ENCODE measurements at regions not wholly inside any gene's neighbourhood (a gene's known extent, or its start where the extent isn't known, plus 50 kb on each side); places are given as distances from the start of the nearest gene placed in this dataset.

- Histone ChIP-seq H3K9me3 (ENCODE audit: control insufficient read depth in 2 of 2, low read length in 2 of 2) (no peaks in the 10 kb centered on the region), H3K4me3 (ENCODE audit: low read depth, low read length) (no peak overlapping the region), H3K27me3 (ENCODE audit: control insufficient read depth, insufficient read depth, low read length) (no peaks in the 10 kb centered on the region), H3K36me3 (ENCODE audit: control insufficient read depth, insufficient read depth, low read length) (no peaks in the 10 kb centered on the region), H3K4me1 (ENCODE audit: control insufficient read depth, insufficient read depth, low read length, poor library complexity, severe bottlenecking) (no peaks in the 10 kb centered on the region), H3K27ac (ENCODE audit: insufficient read depth, low read length, poor library complexity, severe bottlenecking) (no peak overlapping the region)
- DNase-seq (no peak), ATAC-seq (ENCODE audit: low read depth in 2 of 2) (no peak)
- Mint-ChIP-seq H3K27ac (no peak overlapping the region), H3K36me3 (no peaks in the 10 kb centered on the region), H3K9me3 (peaks cover 0 to 6% (median 0%) of the 10 kb centered on the region in 7 donors), H3K4me3 (no peak overlapping the region), H3K27me3 (peaks cover 11% of the 10 kb centered on the region), H3K4me1 (no peaks in the 10 kb centered on the region)
Measured at GRCh38 chr9:117494401-117495090, 79.7 kb upstream of the ASTN2 start.

GRCh38 chr9:117492476-117492875 lies 77.6 kb upstream of the ASTN2 start:
- Mint-ChIP-seq H3K27ac (no peak overlapping the region), H3K9me3 (peaks cover 0 to 6% (median 0%) of the 10 kb centered on the region in 7 donors), H3K4me1 (no peaks in the 10 kb centered on the region), H3K27me3 (peaks cover 13% of the 10 kb centered on the region), H3K36me3 (no peaks in the 10 kb centered on the region), H3K4me3 (no peak overlapping the region)
- Histone ChIP-seq H3K4me3 (ENCODE audit: low read depth, low read length) (no peak overlapping the region), H3K4me1 (ENCODE audit: control insufficient read depth, insufficient read depth, low read length, poor library complexity, severe bottlenecking) (no peaks in the 10 kb centered on the region), H3K36me3 (ENCODE audit: control insufficient read depth, insufficient read depth, low read length) (no peaks in the 10 kb centered on the region), H3K9me3 (ENCODE audit: control insufficient read depth in 2 of 2, low read length in 2 of 2) (no peaks in the 10 kb centered on the region), H3K27me3 (ENCODE audit: control insufficient read depth, insufficient read depth, low read length) (no peaks in the 10 kb centered on the region), H3K27ac (ENCODE audit: insufficient read depth, low read length, poor library complexity, severe bottlenecking) (no peak overlapping the region)
- DNase-seq (no peak), ATAC-seq (ENCODE audit: low read depth in 2 of 2) (no peak)

GRCh38 chr9:117491491-117491890 lies 76.6 kb upstream of the ASTN2 start:
- H3K9me3 ChIP-seq (ENCODE audit: control insufficient read depth in 2 of 2, low read length in 2 of 2) = no peaks in the 10 kb centered on the region
- H3K36me3 ChIP-seq (ENCODE audit: control insufficient read depth, insufficient read depth, low read length) = no peaks in the 10 kb centered on the region
- Mint-ChIP-seq H3K9me3 (peaks cover 0 to 4% (median 0%) of the 10 kb centered on the region in 7 donors), H3K4me1 (no peaks in the 10 kb centered on the region), H3K27me3 (peaks cover 7% of the 10 kb centered on the region), H3K36me3 (no peaks in the 10 kb centered on the region), H3K4me3 (no peak overlapping the region), H3K27ac (no peak overlapping the region)
- H3K4me3 ChIP-seq (ENCODE audit: low read depth, low read length) = no peak overlapping the region
- DNase-seq (no peak), ATAC-seq (ENCODE audit: low read depth in 2 of 2) (no peak)
- H3K27ac ChIP-seq (ENCODE audit: insufficient read depth, low read length, poor library complexity, severe bottlenecking) = no peak overlapping the region
- H3K4me1 ChIP-seq (ENCODE audit: control insufficient read depth, insufficient read depth, low read length, poor library complexity, severe bottlenecking) = no peaks in the 10 kb centered on the region
- H3K27me3 ChIP-seq (ENCODE audit: control insufficient read depth, insufficient read depth, low read length) = no peaks in the 10 kb centered on the region

GRCh38 chr9:117490199-117490598 lies 75.3 kb upstream of the ASTN2 start:
- no peaks in the 10 kb centered on the region for H3K27me3 ChIP-seq (ENCODE audit: control insufficient read depth, insufficient read depth, low read length)
- Mint-ChIP-seq H3K27me3 (peaks cover 7% of the 10 kb centered on the region), H3K4me3 (no peak overlapping the region), H3K4me1 (no peaks in the 10 kb centered on the region), H3K9me3 (peaks cover 0 to 4% (median 0%) of the 10 kb centered on the region in 7 donors), H3K27ac (no peak overlapping the region), H3K36me3 (no peaks in the 10 kb centered on the region)
- ATAC-seq (ENCODE audit: low read depth in 2 of 2) (no peak), DNase-seq (no peak)
- no peak overlapping the region for H3K4me3 ChIP-seq (ENCODE audit: low read depth, low read length)
- no peaks in the 10 kb centered on the region for H3K9me3 ChIP-seq (ENCODE audit: control insufficient read depth in 2 of 2, low read length in 2 of 2)
- no peaks in the 10 kb centered on the region for H3K4me1 ChIP-seq (ENCODE audit: control insufficient read depth, insufficient read depth, low read length, poor library complexity, severe bottlenecking)
- H3K36me3 ChIP-seq (ENCODE audit: control insufficient read depth, insufficient read depth, low read length) = no peaks in the 10 kb centered on the region
- H3K27ac ChIP-seq (ENCODE audit: insufficient read depth, low read length, poor library complexity, severe bottlenecking) = no peak overlapping the region

- DNase-seq = no peak
- Mint-ChIP-seq H3K4me1 (no peaks in the 10 kb centered on the region), H3K36me3 (no peaks in the 10 kb centered on the region), H3K27me3 (peaks cover 7% of the 10 kb centered on the region), H3K27ac (no peak overlapping the region), H3K9me3 (peaks cover 0 to 4% (median 0%) of the 10 kb centered on the region in 7 donors), H3K4me3 (no peak overlapping the region)
- ATAC-seq (ENCODE audit: low read depth in 2 of 2) = no peak
- no peak overlapping the region for H3K27ac ChIP-seq (ENCODE audit: insufficient read depth, low read length, poor library complexity, severe bottlenecking)
- H3K36me3 ChIP-seq (ENCODE audit: control insufficient read depth, insufficient read depth, low read length) = no peaks in the 10 kb centered on the region
- H3K9me3 ChIP-seq (ENCODE audit: control insufficient read depth in 2 of 2, low read length in 2 of 2) = no peaks in the 10 kb centered on the region
- H3K4me1 ChIP-seq (ENCODE audit: control insufficient read depth, insufficient read depth, low read length, poor library complexity, severe bottlenecking) = no peaks in the 10 kb centered on the region
- no peak overlapping the region for H3K4me3 ChIP-seq (ENCODE audit: low read depth, low read length)
- no peaks in the 10 kb centered on the region for H3K27me3 ChIP-seq (ENCODE audit: control insufficient read depth, insufficient read depth, low read length)
Measured at GRCh38 chr9:117488659-117489058, 73.8 kb upstream of the ASTN2 start.

GRCh38 chr9:117487555-117488175 lies 72.8 kb upstream of the ASTN2 start:
- no peak overlapping the region for H3K27ac Mint-ChIP-seq
- peaks cover 7% of the 10 kb centered on the region for H3K27me3 Mint-ChIP-seq
- Histone ChIP-seq H3K36me3 (ENCODE audit: control insufficient read depth, insufficient read depth, low read length) (no peaks in the 10 kb centered on the region), H3K9me3 (ENCODE audit: control insufficient read depth in 2 of 2, low read length in 2 of 2) (no peaks in the 10 kb centered on the region), H3K4me1 (ENCODE audit: control insufficient read depth, insufficient read depth, low read length, poor library complexity, severe bottlenecking) (no peaks in the 10 kb centered on the region), H3K27me3 (ENCODE audit: control insufficient read depth, insufficient read depth, low read length) (no peaks in the 10 kb centered on the region), H3K4me3 (ENCODE audit: low read depth, low read length) (no peak overlapping the region), H3K27ac (ENCODE audit: insufficient read depth, low read length, poor library complexity, severe bottlenecking) (no peak overlapping the region)
- DNase-seq (peak in 2 of 3 donors; percentile 4 to 32), ATAC-seq (ENCODE audit: low read depth in 2 of 2) (peak in 1 of 2 donors; percentile 50)
- H3K4me1 Mint-ChIP-seq = no peaks in the 10 kb centered on the region
- peaks cover 0 to 4% (median 0%) of the 10 kb centered on the region in 7 donors for H3K9me3 Mint-ChIP-seq
- no peak overlapping the region for H3K4me3 Mint-ChIP-seq
- H3K36me3 Mint-ChIP-seq = no peaks in the 10 kb centered on the region

- no peaks in the 10 kb centered on the region for H3K36me3 Mint-ChIP-seq
- Histone ChIP-seq H3K4me3 (ENCODE audit: low read depth, low read length) (no peak overlapping the region), H3K9me3 (ENCODE audit: control insufficient read depth in 2 of 2, low read length in 2 of 2) (no peaks in the 10 kb centered on the region), H3K36me3 (ENCODE audit: control insufficient read depth, insufficient read depth, low read length) (no peaks in the 10 kb centered on the region), H3K4me1 (ENCODE audit: control insufficient read depth, insufficient read depth, low read length, poor library complexity, severe bottlenecking) (no peaks in the 10 kb centered on the region), H3K27ac (ENCODE audit: insufficient read depth, low read length, poor library complexity, severe bottlenecking) (no peak overlapping the region), H3K27me3 (ENCODE audit: control insufficient read depth, insufficient read depth, low read length) (no peaks in the 10 kb centered on the region)
- DNase-seq (no peak), ATAC-seq (ENCODE audit: low read depth in 2 of 2) (no peak)
- no peaks in the 10 kb centered on the region for H3K4me1 Mint-ChIP-seq
- no peak overlapping the region for H3K27ac Mint-ChIP-seq
- peaks cover 7% of the 10 kb centered on the region for H3K27me3 Mint-ChIP-seq
- H3K9me3 Mint-ChIP-seq = peaks cover 0 to 4% (median 0%) of the 10 kb centered on the region in 7 donors
- no peak overlapping the region for H3K4me3 Mint-ChIP-seq
Measured at GRCh38 chr9:117486426-117486825, 71.6 kb upstream of the ASTN2 start.

GRCh38 chr9:117485176-117485575 lies 70.3 kb upstream of the ASTN2 start:
- H3K9me3 Mint-ChIP-seq = peaks cover 0 to 4% (median 0%) of the 10 kb centered on the region in 7 donors
- ATAC-seq (ENCODE audit: low read depth in 2 of 2) (no peak), DNase-seq (no peak)
- Histone ChIP-seq H3K4me1 (ENCODE audit: control insufficient read depth, insufficient read depth, low read length, poor library complexity, severe bottlenecking) (no peaks in the 10 kb centered on the region), H3K27ac (ENCODE audit: insufficient read depth, low read length, poor library complexity, severe bottlenecking) (no peak overlapping the region), H3K27me3 (ENCODE audit: control insufficient read depth, insufficient read depth, low read length) (no peaks in the 10 kb centered on the region), H3K9me3 (ENCODE audit: control insufficient read depth in 2 of 2, low read length in 2 of 2) (no peaks in the 10 kb centered on the region), H3K4me3 (ENCODE audit: low read depth, low read length) (no peak overlapping the region), H3K36me3 (ENCODE audit: control insufficient read depth, insufficient read depth, low read length) (no peaks in the 10 kb centered on the region)
- no peaks in the 10 kb centered on the region for H3K4me1 Mint-ChIP-seq
- no peak overlapping the region for H3K4me3 Mint-ChIP-seq
- peaks cover 7% of the 10 kb centered on the region for H3K27me3 Mint-ChIP-seq
- no peak overlapping the region for H3K27ac Mint-ChIP-seq
- no peaks in the 10 kb centered on the region for H3K36me3 Mint-ChIP-seq

Measured in CD4-positive, CD25-positive, alpha-beta regulatory T cell (primary cell).